H1 (cell line): ENCODE measurements at regions not wholly inside any gene's neighbourhood (a gene's known extent, or its start where the extent isn't known, plus 50 kb on each side); places are given as distances from the start of the nearest gene placed in this dataset.

Experiments
- CTCF ChIA-PET: fragments of 300-600 bp; sonication (Branson Sonifier 250); formaldehyde crosslinking; loops from one replicate; lab custom pipeline; 2021; ENCODE audit not compliant: partially characterized antibody; lab: Charles Lee
- POLR2A ChIA-PET: fragments of 300-600 bp; sonication (Branson Sonifier 250); formaldehyde crosslinking; loops from one replicate; lab custom pipeline; 2021; ENCODE audit warnings: inconsistent platforms; ENCODE audit not compliant: partially characterized antibody; lab: Charles Lee
- DNase-seq, 2 experiments: peaks; one replicate each; pipeline versions ENCODE4 v3.0.0 to v3.0.0-alpha.2; 2010 to 2022; ENCODE audit warnings: low spot score in 2 of 2, low read depth in 1 of 2, mixed read lengths in 1 of 2
- FAIRE-seq: peaks from 2 replicates; lab custom pipeline; 2011; peaks lifted over from hg19 to GRCh38; lab: Jason Lieb, UNC
- H2AFZ ChIP-seq: 2 replicates; pipeline ENCODE4 v1.8.1; 2012; ENCODE audit warnings: low read length, inconsistent platforms
- H2AK5ac ChIP-seq: 2 replicates; pipeline ENCODE4 v1.6.1; 2013; ENCODE audit warnings: low read depth, low read length
- H2BK120ac ChIP-seq: replicated peaks from 2 replicates; pipeline ENCODE3; 2013; ENCODE audit warnings: low read depth, low read length, inconsistent platforms
- H2BK12ac ChIP-seq: 2 replicates; pipeline ENCODE4 v1.6.1; 2013; ENCODE audit warnings: low read depth, low read length
- H2BK15ac ChIP-seq: 2 replicates; pipeline ENCODE4 v1.6.1; 2013; ENCODE audit warnings: low read length
- H2BK20ac ChIP-seq: 2 replicates; pipeline ENCODE4 v1.6.1; 2013; ENCODE audit warnings: low read length
- H2BK5ac ChIP-seq: 2 replicates; pipeline ENCODE4 v1.6.1; 2013; ENCODE audit warnings: low read depth, low read length
- H3K14ac ChIP-seq: 2 replicates; pipeline ENCODE4 v1.6.1; 2013; ENCODE audit warnings: inconsistent platforms; ENCODE audit not compliant: insufficient read length
- H3K18ac ChIP-seq: 2 replicates; pipeline ENCODE4 v1.6.1; 2013; ENCODE audit warnings: low read length; ENCODE audit errors: extremely low read depth
- H3K23ac ChIP-seq: 2 replicates; pipeline ENCODE4 v1.6.1; 2013; ENCODE audit warnings: inconsistent platforms; ENCODE audit not compliant: insufficient read length
- H3K23me2 ChIP-seq: 2 replicates; pipeline ENCODE4 v1.6.1; 2013; ENCODE audit warnings: low read depth, low read length
- H3K27ac ChIP-seq: 2 replicates; pipeline ENCODE4 v1.6.1; 2011; ENCODE audit warnings: low read depth, low read length, inconsistent platforms
- H3K27me3 ChIP-seq, 4 experiments: replicated peaks in 1 of 4; 1 replicate in 1 of 4; 2 replicates in 3 of 4; pipeline versions ENCODE4 v1.6.1 to v1.8.1; 2011 to 2013; ENCODE audit warnings: low read length in 3 of 4, mild to moderate bottlenecking in 3 of 4, inconsistent platforms in 2 of 4, mixed read lengths in 2 of 4, moderate library complexity in 1 of 4; ENCODE audit not compliant: control insufficient read depth in 3 of 4, insufficient read depth in 3 of 4; ENCODE audit errors: extremely low read depth in 1 of 4
- H3K36me3 ChIP-seq, 4 experiments: 2 replicates each; pipeline versions ENCODE4 v1.6.1 to v1.8.1; 2011 to 2013; ENCODE audit warnings: mild to moderate bottlenecking in 4 of 4, low read length in 3 of 4, moderate library complexity in 2 of 4, control low read depth in 1 of 4, inconsistent platforms in 1 of 4; ENCODE audit not compliant: insufficient read depth in 4 of 4, control insufficient read depth in 2 of 4
- H3K4ac ChIP-seq: replicated peaks from 2 replicates; pipeline ENCODE3; 2013; ENCODE audit warnings: low read length, low read depth, mixed read lengths, inconsistent platforms; ENCODE audit not compliant: insufficient read length
- H3K4me1 ChIP-seq, 4 experiments: replicated peaks in 1 of 4; 1 replicate in 1 of 4; 2 replicates in 3 of 4; pipeline versions ENCODE4 v1.6.1 to v1.8.1; 2011 to 2013; ENCODE audit warnings: low read length in 3 of 4, inconsistent platforms in 2 of 4, mixed read lengths in 1 of 4; ENCODE audit not compliant: insufficient read depth in 4 of 4, control insufficient read depth in 3 of 4
- H3K4me2 ChIP-seq, 2 experiments: 2 replicates each; pipeline versions ENCODE4 v1.6.1 to v1.8.1; 2011 to 2013; ENCODE audit warnings: low read depth in 2 of 2, low read length in 2 of 2, control low read depth in 1 of 2, inconsistent platforms in 1 of 2, mild to moderate bottlenecking in 1 of 2; ENCODE audit not compliant: insufficient read depth in 1 of 2
- H3K4me3 ChIP-seq, 4 experiments: fragments of 200-600, 300-600 bp in 1 of 4; sonication (generic), shearing (Covaris generic), sonication (Bioruptor Twin) in 1 of 4; 2 replicates each; pipeline versions ENCODE4 v1.5.1 to v1.8.1; 2011 to 2016; ENCODE audit warnings: low read length in 4 of 4, low read depth in 3 of 4, control low read depth in 2 of 4, inconsistent platforms in 2 of 4, mild to moderate bottlenecking in 2 of 4, mixed read lengths in 1 of 4, moderate library complexity in 1 of 4; ENCODE audit not compliant: insufficient read depth in 2 of 4; ENCODE audit errors: extremely low read depth in 1 of 4
- H3K56ac ChIP-seq: replicated peaks from 2 replicates; pipeline ENCODE3; 2013; ENCODE audit warnings: low read depth, mild to moderate bottlenecking, mixed read lengths, low read length, inconsistent platforms; ENCODE audit not compliant: insufficient read length
- H3K79me1 ChIP-seq: 2 replicates; pipeline ENCODE4 v1.6.1; 2013; ENCODE audit warnings: low read depth, low read length, control low read depth
- H3K79me2 ChIP-seq, 2 experiments: 2 replicates each; pipeline versions ENCODE4 v1.6.1 to v1.8.1; 2012 to 2013; ENCODE audit warnings: low read length in 2 of 2, mild to moderate bottlenecking in 2 of 2, inconsistent platforms in 1 of 2; ENCODE audit not compliant: insufficient read depth in 2 of 2, control insufficient read depth in 1 of 2
- H3K9ac ChIP-seq, 4 experiments: replicated peaks in 1 of 4; 1 replicate in 1 of 4; 2 replicates in 3 of 4; pipeline versions ENCODE4 v1.6.1 to v1.8.1; 2011 to 2013; ENCODE audit warnings: low read depth in 3 of 4, low read length in 3 of 4, control low read depth in 2 of 4, mild to moderate bottlenecking in 2 of 4, moderate library complexity in 2 of 4, inconsistent platforms in 1 of 4; ENCODE audit errors: extremely low read depth in 1 of 4
- H3K9me3 ChIP-seq, 2 experiments: 2 replicates each; pipeline versions ENCODE4 v1.6.1 to v1.8.1; 2012 to 2013; ENCODE audit warnings: mild to moderate bottlenecking in 2 of 2, moderate library complexity in 2 of 2, control low read depth in 1 of 2, inconsistent platforms in 1 of 2, low read depth in 1 of 2, low read length in 1 of 2, mixed read lengths in 1 of 2; ENCODE audit not compliant: insufficient read depth in 2 of 2
- H4K20me1 ChIP-seq, 2 experiments: replicated peaks in 1 of 2; 2 replicates each; pipeline versions ENCODE3 to v1.8.1; 2011 to 2013; ENCODE audit warnings: inconsistent platforms in 2 of 2, low read length in 2 of 2, mild to moderate bottlenecking in 1 of 2; ENCODE audit not compliant: insufficient read depth in 2 of 2, control insufficient read depth in 1 of 2
- H4K5ac ChIP-seq: 2 replicates; pipeline ENCODE4 v1.6.1; 2013; ENCODE audit warnings: low read length, low read depth, mixed read lengths, inconsistent platforms; ENCODE audit not compliant: insufficient read length
- H4K8ac ChIP-seq: 2 replicates; pipeline ENCODE4 v1.8.0; 2013; ENCODE audit warnings: mild to moderate bottlenecking, moderate library complexity, low read length, inconsistent platforms; ENCODE audit not compliant: insufficient read depth; ENCODE audit errors: extremely low read depth
- H4K91ac ChIP-seq: replicated peaks from 2 replicates; pipeline ENCODE3; 2013; ENCODE audit warnings: low read length, mixed read lengths, inconsistent platforms; ENCODE audit not compliant: insufficient read length
- EZH2 ChIP-seq: fragments of 200-600 bp; sonication (generic); IDR thresholded peaks from 2 replicates; pipeline ENCODE4 v1.7.1; 2012; ENCODE audit warnings: low read depth, mild to moderate bottlenecking, moderate library complexity, low read length, inconsistent platforms; ENCODE audit not compliant: severe bottlenecking
- NRF1 ChIP-seq: IDR thresholded peaks from 2 replicates; pipeline ENCODE4 v1.6.1; 2011; ENCODE audit warnings: mild to moderate bottlenecking, low read depth, low read length, improper control_type of control experiment
- SIX5 ChIP-seq: IDR thresholded peaks from 2 replicates; pipeline ENCODE4 v1.6.1; 2011; ENCODE audit warnings: mild to moderate bottlenecking, low read depth, low read length
- SP1 ChIP-seq: IDR thresholded peaks from 2 replicates; pipeline ENCODE4 v1.6.1; 2011; ENCODE audit warnings: low read depth, low read length
- WGBS, 2 experiments: shearing (Covaris generic) in 1 of 2; methylation state at CpG; one replicate each; pipeline versions ENCODE4 v1.1.6 to v1.1.7; 2013 to 2015; ENCODE audit warnings: low lambda C conversion rate in 2 of 2, mixed read lengths in 2 of 2, inconsistent platforms in 1 of 2, low coverage in 1 of 2, missing lambda C conversion rate in 1 of 2; ENCODE audit not compliant: insufficient replicate concordance in 2 of 2, insufficient coverage in 1 of 2, insufficient read length in 1 of 2; ENCODE audit errors: extremely low coverage in 1 of 2, missing lambda C conversion rate in 1 of 2; 5-methylcytosine and 5-hydroxymethylcytosine counted together

DNA sequence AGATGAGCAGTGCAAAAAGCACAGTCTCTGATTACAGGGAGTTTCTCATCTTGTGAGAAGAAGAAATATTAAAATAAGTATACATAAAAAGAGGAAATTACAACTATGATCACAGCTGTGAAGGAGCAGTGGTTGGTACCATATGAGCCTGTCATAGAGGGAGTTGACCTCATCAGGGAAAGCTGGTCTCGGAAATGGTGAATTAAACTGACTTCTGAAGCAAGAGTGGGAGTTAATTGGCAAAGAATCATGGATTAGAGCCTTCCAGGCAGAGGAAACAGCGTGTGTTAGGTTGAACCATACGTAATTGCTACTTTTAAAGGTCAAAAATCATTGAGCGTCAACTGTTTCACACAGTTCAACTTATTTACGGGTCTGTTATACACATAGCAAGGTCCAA lies 539.1 kb downstream of the EDEM1 start:
- ChIA-PET POLR2A (interaction anchor here (0.5 kb wide), 1 partner anchor 321 kb away, joined by 4 read pairs; no protein-coding TSS in a partner anchor), CTCF (interaction anchor here (0.8 to 1.4 kb wide), 3 partner anchors 14 to 300 kb away, joined by 3 to 4 read pairs (median 3); no protein-coding TSS in a partner anchor)
- Histone ChIP-seq H3K23ac (no peak overlapping the region), H3K27me3 (no peaks in the 10 kb centered on the region), H3K23me2 (no peaks in the 10 kb centered on the region), H2AK5ac (no peak overlapping the region), H3K79me1 (no peaks in the 10 kb centered on the region), H3K79me2 (no peaks in the 10 kb centered on the region), H3K4me2 (no peak overlapping the region), H3K14ac (no peak overlapping the region), H4K20me1 (no peaks in the 10 kb centered on the region), H3K4me1 (no peaks in the 10 kb centered on the region), H2BK120ac (no peak overlapping the region), H2BK12ac (no peak overlapping the region), H3K56ac (no peak overlapping the region), H4K91ac (no peak overlapping the region), H3K4me3 (no peak overlapping the region), H3K9ac (no peak overlapping the region), H4K5ac (no peak overlapping the region), H3K36me3 (no peaks in the 10 kb centered on the region), H2BK20ac (no peak overlapping the region), H2BK15ac (no peak overlapping the region), H2AFZ (no peak overlapping the region), H4K8ac (no peak overlapping the region), H3K9me3 (no peaks in the 10 kb centered on the region; a peak in 1 of 4 replicates), H3K27ac (no peak overlapping the region), H3K18ac (no peak overlapping the region), H2BK5ac (no peak overlapping the region), H3K4ac (no peak overlapping the region)
- no peak for DNase-seq
- TF ChIP-seq SIX5: no peak
- TF ChIP-seq NRF1: no peak
- no peak for TF ChIP-seq EZH2
- no peak for TF ChIP-seq SP1
- FAIRE-seq: no peak
- 93% methylated on average over 5 of the region's 5 CpGs; no CpG with 5 or more reads in 1 of the 2 experiments for WGBS, 2 experiments
